Activated B cell treated with CpG ODN at 0.5 μM for 24 hours (primary cell): ENCODE measurements at regions not wholly inside any gene's neighbourhood (a gene's known extent, or its start where the extent isn't known, plus 50 kb on each side); places are given as distances from the start of the nearest gene placed in this dataset.
"Not testable (repeated sequence)": the region's sequence is repeated elsewhere in the genome, so short reads cannot be mapped to it uniquely, and the experiment has no call there.

ENCODE experiments used
- ATAC-seq: fragments of 200-7000 bp; cut with Tn5 transposase; one replicate; pipeline ENCODE4 v1.10.0; 2021; ENCODE audit warnings: low read depth, mild to moderate bottlenecking, moderate library complexity
- CTCF ChIA-PET: fragments of 350-600 bp; sonication (Branson Sonifier 250); formaldehyde crosslinking; loops from one replicate; lab custom pipeline; 2021; ENCODE audit warnings: antibody characterized with exemption; lab: Charles Lee
- POLR2A ChIA-PET: fragments of 350-600 bp; sonication (Branson Sonifier 250); formaldehyde crosslinking; loops from one replicate; lab custom pipeline; 2021; ENCODE audit warnings: antibody characterized with exemption; lab: Charles Lee
- DNase-seq: peaks from one replicate; pipeline ENCODE4 v3.0.0; 2022
- H3K27ac Mint-ChIP-seq: one replicate; pipeline ENCODE4 v1.8.0; 2020; ENCODE audit warnings: mixed read lengths
- H3K27me3 Mint-ChIP-seq: one replicate; pipeline ENCODE4 v1.8.0; 2021; ENCODE audit warnings: mixed read lengths
- H3K36me3 Mint-ChIP-seq: one replicate; pipeline ENCODE4 v1.8.0; 2021; ENCODE audit warnings: low read depth, mixed read lengths
- H3K4me1 Mint-ChIP-seq: one replicate; pipeline ENCODE4 v1.8.0; 2021; ENCODE audit warnings: mixed read lengths
- H3K4me3 Mint-ChIP-seq: one replicate; pipeline ENCODE4 v1.8.0; 2020; ENCODE audit warnings: mild to moderate bottlenecking, mixed read lengths
- H3K9me3 Mint-ChIP-seq: one replicate; pipeline ENCODE4 v1.8.0; 2020; ENCODE audit warnings: mixed read lengths
- CTCF ChIP-seq: fragments of 200-600 bp; IDR thresholded peaks from one replicate; pipeline ENCODE4 v1.8.0; 2022; ENCODE audit warnings: antibody characterized with exemption, mild to moderate bottlenecking
- intact Hi-C: fragments of 100-400 bp; cut with micrococcal nuclease; formaldehyde crosslinking; loops from one replicate; pipeline ENCODE4 v1.15.1; 2024

- no peak for ATAC-seq
Measured at GRCh38 chr4:77510367-77510766, 95.3 kb upstream of the CXCL13 start.

GRCh38 chr4:77525538-77525937 is 80.1 kb upstream of the CXCL13 start:
- no peak for TF ChIP-seq CTCF
- ATAC-seq (no peak), DNase-seq (no peak)
- ChIA-PET POLR2A (no interaction called here), CTCF (no interaction called here)
- H3K9me3 Mint-ChIP-seq: peaks cover 2% of the 10 kb centered on the region
- no peaks in the 10 kb centered on the region for H3K4me1 Mint-ChIP-seq
- intact Hi-C loops: no loop called here
- H3K36me3 Mint-ChIP-seq: no peaks in the 10 kb centered on the region
- no peaks in the 10 kb centered on the region for H3K27me3 Mint-ChIP-seq
- H3K27ac Mint-ChIP-seq: no peak overlapping the region
- no peak overlapping the region for H3K4me3 Mint-ChIP-seq

More at GRCh38 chr4:77510367-77510766, 95.3 kb upstream of the CXCL13 start:
- POLR2A ChIA-PET: no interaction called here
- intact Hi-C loops: no loop called here
- Mint-ChIP-seq H3K4me3 (no peak overlapping the region), H3K27me3 (no peaks in the 10 kb centered on the region), H3K36me3 (no peaks in the 10 kb centered on the region), H3K4me1 (no peaks in the 10 kb centered on the region), H3K9me3 (no peaks in the 10 kb centered on the region), H3K27ac (no peak overlapping the region)
- no peak for DNase-seq
- no peak for TF ChIP-seq CTCF
- CTCF ChIA-PET: no interaction called here

GRCh38 chr4:77527900-77528299 is 77.7 kb upstream of the CXCL13 start:
- ATAC-seq, H3K27me3 Mint-ChIP-seq, H3K4me1 Mint-ChIP-seq, H3K27ac Mint-ChIP-seq, DNase-seq, intact Hi-C loops, CTCF ChIA-PET, H3K4me3 Mint-ChIP-seq, H3K36me3 Mint-ChIP-seq, POLR2A ChIA-PET, H3K9me3 Mint-ChIP-seq: not testable (repeated sequence)

- H3K36me3 Mint-ChIP-seq: no peaks in the 10 kb centered on the region
- no peaks in the 10 kb centered on the region for H3K4me1 Mint-ChIP-seq
- CTCF ChIA-PET: interaction anchor here (1.0 to 1.4 kb wide), 2 partner anchors 63 to 111 kb away, joined by 3 read pairs; no protein-coding TSS in a partner anchor
- H3K27ac Mint-ChIP-seq: no peak overlapping the region
- POLR2A ChIA-PET: no interaction called here
- peaks cover 13% of the 10 kb centered on the region for H3K9me3 Mint-ChIP-seq
- ATAC-seq (no peak), DNase-seq (no peak)
- H3K4me3 Mint-ChIP-seq: no peak overlapping the region
- H3K27me3 Mint-ChIP-seq: peaks cover 4% of the 10 kb centered on the region
- intact Hi-C loops: no loop called here
- TF ChIP-seq CTCF: no peak
Measured at GRCh38 chr4:77538144-77538543, 67.5 kb upstream of the CXCL13 start.

GRCh38 chr4:77538574-77539157 is 67.0 kb upstream of the CXCL13 start:
- no peaks in the 10 kb centered on the region for H3K36me3 Mint-ChIP-seq
- H3K27me3 Mint-ChIP-seq: peaks cover 4% of the 10 kb centered on the region
- peaks cover 13% of the 10 kb centered on the region for H3K9me3 Mint-ChIP-seq
- POLR2A ChIA-PET: no interaction called here
- intact Hi-C loops: no loop called here
- no peaks in the 10 kb centered on the region for H3K4me1 Mint-ChIP-seq
- CTCF ChIA-PET: interaction anchor here (0.6 to 1.4 kb wide), 3 partner anchors 63 to 165 kb away, joined by 3 read pairs; no protein-coding TSS in a partner anchor
- ATAC-seq (no peak), DNase-seq (no peak)
- TF ChIP-seq CTCF: no peak
- no peak overlapping the region for H3K4me3 Mint-ChIP-seq
- H3K27ac Mint-ChIP-seq: no peak overlapping the region
